K562 (cell line): ENCODE measurements at regions not wholly inside any gene's neighbourhood (a gene's known extent, or its start where the extent isn't known, plus 50 kb on each side); places are given as distances from the start of the nearest gene placed in this dataset.

Experiments used
- ATAC-seq: fragments of 200-7000 bp; cut with Tn5 transposase; 3 replicates; pipeline ENCODE4 v1.9.1; 2020; ENCODE audit warnings: moderate library complexity
- BruUV-seq: library from RNA; stranded (reverse); fragments of 400-500 nt; replicated peaks from 2 replicates; lab custom pipeline; 2021; lab: Mats Ljungman, UMichigan
- CTCF ChIA-PET: fragments of 300-600 bp; formaldehyde crosslinking; extraction: SDS; loops from one replicate; lab custom pipeline; 2021; ENCODE audit warnings: low intra/inter-chr PET ratio; lab: Yijun Ruan, JAX
- POLR2A ChIA-PET: fragments of 300-600, 350-650 bp; sonication (Branson Sonifier 250); formaldehyde crosslinking; extraction: SDS; loops from one replicate; lab custom pipeline; 2021; ENCODE audit warnings: antibody characterized with exemption, inconsistent platforms; lab: Yijun Ruan, JAX
- DNase-seq, 4 experiments: peaks; one replicate each; pipeline versions ENCODE4 v3.0.0 to v3.0.0-alpha.2; 2011 to 2018; ENCODE audit warnings: low spot score in 3 of 4, mixed read lengths in 3 of 4; ENCODE audit errors: extremely low read depth in 1 of 4
- FAIRE-seq: peaks from 2 replicates; lab custom pipeline; 2011; peaks lifted over from hg19 to GRCh38; lab: Jason Lieb, UNC
- H2AFZ ChIP-seq: 2 replicates; pipeline ENCODE4 v1.6.0; 2011; ENCODE audit warnings: low read depth, low read length, control low read depth, inconsistent platforms
- H3K27ac ChIP-seq: fragments of 200-600 bp; 3 replicates; pipeline ENCODE4 v1.8.0; 2011; ENCODE audit warnings: low read depth, mild to moderate bottlenecking, control low read depth, inconsistent platforms, low read length, moderate library complexity, mixed read lengths; ENCODE audit errors: extremely low read depth
- H3K27me3 ChIP-seq, 2 experiments: fragments of 300-600 bp in 1 of 2; 2 replicates in 1 of 2; 3 replicates in 1 of 2; pipeline versions ENCODE4 v1.6.0 to v1.8.0; 2011; ENCODE audit warnings: inconsistent platforms in 2 of 2, low read length in 2 of 2, mild to moderate bottlenecking in 1 of 2, mixed read lengths in 1 of 2, moderate library complexity in 1 of 2; ENCODE audit not compliant: control insufficient read depth in 2 of 2, insufficient read depth in 2 of 2
- H3K36me3 ChIP-seq: fragments of 300-600 bp; 3 replicates; pipeline ENCODE4 v1.8.0; 2011; ENCODE audit warnings: mild to moderate bottlenecking, low read length, inconsistent platforms; ENCODE audit not compliant: control insufficient read depth, insufficient read depth
- H3K4me1 ChIP-seq, 2 experiments: fragments of 200-600 bp in 1 of 2; replicated peaks in 1 of 2; 2 replicates in 1 of 2; 3 replicates in 1 of 2; pipeline versions ENCODE4 v1.5.1 to v1.8.0; 2011; ENCODE audit warnings: inconsistent platforms in 2 of 2, low read length in 2 of 2, mild to moderate bottlenecking in 1 of 2, mixed read lengths in 1 of 2, moderate library complexity in 1 of 2; ENCODE audit not compliant: control insufficient read depth in 2 of 2, insufficient read depth in 2 of 2
- H3K4me2 ChIP-seq: 2 replicates; pipeline ENCODE4 v1.6.1; 2011; ENCODE audit warnings: low read length, control low read depth, inconsistent platforms, mixed read lengths; ENCODE audit not compliant: insufficient read depth
- H3K4me3 ChIP-seq: fragments of 200-600 bp; sonication (generic), shearing (Covaris generic); 2 replicates; pipeline ENCODE4 v1.5.1; 2016; ENCODE audit warnings: control low read depth, inconsistent platforms
- H3K79me2 ChIP-seq: fragments of 200-600 bp; 3 replicates; pipeline ENCODE4 v1.8.0; 2011; ENCODE audit warnings: low read length, inconsistent platforms; ENCODE audit not compliant: control insufficient read depth, insufficient read depth
- H3K9ac ChIP-seq, 2 experiments: 2 replicates each; pipeline versions ENCODE4 v1.6.0 to v1.6.1; 2011; ENCODE audit warnings: low read depth in 2 of 2, low read length in 2 of 2, control low read depth in 1 of 2, inconsistent platforms in 1 of 2, mild to moderate bottlenecking in 1 of 2, mixed read lengths in 1 of 2; ENCODE audit not compliant: insufficient read depth in 1 of 2
- H3K9me1 ChIP-seq: one replicate; pipeline ENCODE4 v1.6.0; 2011; ENCODE audit warnings: inconsistent platforms, mild to moderate bottlenecking, low read length, moderate library complexity; ENCODE audit not compliant: control insufficient read depth, insufficient read depth
- H3K9me3 ChIP-seq: replicated peaks from 2 replicates; pipeline ENCODE4 v1.5.1; 2011; ENCODE audit warnings: low read depth, low read length, inconsistent platforms; ENCODE audit not compliant: control insufficient read depth, insufficient read depth
- H4K20me1 ChIP-seq: replicated peaks from 2 replicates; pipeline ENCODE4 v1.6.1; 2011; ENCODE audit warnings: low read length, inconsistent platforms, mixed read lengths; ENCODE audit not compliant: control insufficient read depth, insufficient read depth
- ZNF766 ChIP-seq: fragments of 200-800 bp; sonication (Bioruptor generic); conservative IDR thresholded peaks from 2 replicates; pipeline ENCODE4 v1.6.1; 2016; ENCODE audit warnings: missing genetic modification characterization, missing compliant biosample characterization
- WGBS: fragments of 100-300 bp; shearing (Covaris generic); methylation state at CpG from one replicate; pipeline ENCODE4 v1.1.6; 2016; ENCODE audit warnings: low coverage, mixed read lengths; ENCODE audit not compliant: insufficient coverage; ENCODE audit errors: missing lambda C conversion rate; 5-methylcytosine and 5-hydroxymethylcytosine counted together
- in situ Hi-C: fragments of 300-500 bp; cut with MboI; formaldehyde crosslinking; loops from 4 replicates; pipeline ENCODE4 v1.15.0; 2018; ENCODE audit warnings: inconsistent platforms, mixed read lengths
- intact Hi-C: fragments of 100-400 bp; cut with micrococcal nuclease; formaldehyde crosslinking; loops from 2 replicates; pipeline ENCODE4 v1.14.2; 2022
- TF ChIP-seq, protein P1 (sequence below), 2 experiments: fragments of 450-650 bp; IDR thresholded peaks; 2 replicates each; pipeline ENCODE4 v1.6.1; 2018; ENCODE audit warnings: mild to moderate bottlenecking in 2 of 2, low read depth in 1 of 2; ENCODE audit not compliant: partially characterized antibody in 2 of 2

DNA sequence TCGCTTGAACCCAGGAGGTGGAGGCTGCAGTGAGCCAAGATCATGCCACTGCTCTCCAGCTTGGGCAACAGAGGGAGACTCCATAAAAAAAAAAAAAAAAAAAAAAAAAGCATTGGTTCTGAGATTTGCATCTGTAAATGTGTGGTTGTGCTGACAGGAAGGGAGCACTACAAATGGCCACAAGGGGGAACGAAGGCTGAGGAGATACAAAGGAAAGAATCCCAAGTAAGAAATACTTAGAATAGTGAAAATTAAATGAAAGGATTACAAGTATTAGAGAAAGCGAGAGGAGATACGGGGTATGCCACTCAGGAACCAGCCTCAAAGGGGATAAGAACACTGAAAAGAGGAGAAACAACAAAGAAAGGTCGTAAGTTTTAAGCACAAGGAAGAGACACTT lies 284.9 kb downstream of the KLF12 start (continued):
- no peak for TF ChIP-seq ZNF766 (CRISPR knock-in tag)

DNA sequence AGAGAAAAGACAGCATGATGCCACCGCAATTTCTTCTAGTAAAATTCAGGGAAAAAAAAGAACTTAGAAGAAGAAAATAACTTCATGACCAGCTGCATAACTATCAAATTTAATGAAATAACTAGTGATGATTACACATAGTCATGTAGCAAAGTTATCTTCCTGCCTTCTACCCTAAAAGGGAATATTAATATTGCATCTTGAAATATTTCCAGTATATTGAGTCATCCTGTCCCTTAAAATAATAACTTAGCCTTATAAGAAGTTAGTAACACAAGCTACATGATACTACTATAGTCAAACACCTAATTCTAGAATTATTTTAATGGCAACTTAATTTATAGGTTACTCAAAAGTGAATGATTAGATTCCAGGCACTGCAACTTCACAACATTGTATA lies 289.2 kb downstream of the KLF12 start:
- Histone ChIP-seq H3K4me1 (no peaks in the 10 kb centered on the region), H3K79me2 (no peaks in the 10 kb centered on the region), H3K4me3 (no peak overlapping the region), H3K9me3 (no peaks in the 10 kb centered on the region), H3K36me3 (no peaks in the 10 kb centered on the region), H2AFZ (no peak overlapping the region), H4K20me1 (no peaks in the 10 kb centered on the region), H3K4me2 (no peak overlapping the region), H3K27ac (no peak overlapping the region), H3K9me1 (no peaks in the 10 kb centered on the region), H3K9ac (no peak overlapping the region), H3K27me3 (no peaks in the 10 kb centered on the region)
- FAIRE-seq (no peak), DNase-seq (no peak), ATAC-seq (no peak)
- no TSS peak for BruUV-seq
- TF ChIP-seq, protein P1, sequence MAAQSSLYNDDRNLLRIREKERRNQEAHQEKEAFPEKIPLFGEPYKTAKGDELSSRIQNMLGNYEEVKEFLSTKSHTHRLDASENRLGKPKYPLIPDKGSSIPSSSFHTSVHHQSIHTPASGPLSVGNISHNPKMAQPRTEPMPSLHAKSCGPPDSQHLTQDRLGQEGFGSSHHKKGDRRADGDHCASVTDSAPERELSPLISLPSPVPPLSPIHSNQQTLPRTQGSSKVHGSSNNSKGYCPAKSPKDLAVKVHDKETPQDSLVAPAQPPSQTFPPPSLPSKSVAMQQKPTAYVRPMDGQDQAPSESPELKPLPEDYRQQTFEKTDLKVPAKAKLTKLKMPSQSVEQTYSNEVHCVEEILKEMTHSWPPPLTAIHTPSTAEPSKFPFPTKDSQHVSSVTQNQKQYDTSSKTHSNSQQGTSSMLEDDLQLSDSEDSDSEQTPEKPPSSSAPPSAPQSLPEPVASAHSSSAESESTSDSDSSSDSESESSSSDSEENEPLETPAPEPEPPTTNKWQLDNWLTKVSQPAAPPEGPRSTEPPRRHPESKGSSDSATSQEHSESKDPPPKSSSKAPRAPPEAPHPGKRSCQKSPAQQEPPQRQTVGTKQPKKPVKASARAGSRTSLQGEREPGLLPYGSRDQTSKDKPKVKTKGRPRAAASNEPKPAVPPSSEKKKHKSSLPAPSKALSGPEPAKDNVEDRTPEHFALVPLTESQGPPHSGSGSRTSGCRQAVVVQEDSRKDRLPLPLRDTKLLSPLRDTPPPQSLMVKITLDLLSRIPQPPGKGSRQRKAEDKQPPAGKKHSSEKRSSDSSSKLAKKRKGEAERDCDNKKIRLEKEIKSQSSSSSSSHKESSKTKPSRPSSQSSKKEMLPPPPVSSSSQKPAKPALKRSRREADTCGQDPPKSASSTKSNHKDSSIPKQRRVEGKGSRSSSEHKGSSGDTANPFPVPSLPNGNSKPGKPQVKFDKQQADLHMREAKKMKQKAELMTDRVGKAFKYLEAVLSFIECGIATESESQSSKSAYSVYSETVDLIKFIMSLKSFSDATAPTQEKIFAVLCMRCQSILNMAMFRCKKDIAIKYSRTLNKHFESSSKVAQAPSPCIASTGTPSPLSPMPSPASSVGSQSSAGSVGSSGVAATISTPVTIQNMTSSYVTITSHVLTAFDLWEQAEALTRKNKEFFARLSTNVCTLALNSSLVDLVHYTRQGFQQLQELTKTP (IDR thresholded peaks at IDR 0.05; ENCODE audit: low read depth in 1 of 2, partially characterized antibody in 2 of 2): no peak
- in situ Hi-C loops (no loop called here), intact Hi-C loops (no loop called here)
- WGBS: no CpG with 5 or more reads among the region's 1 CpG
- POLR2A ChIA-PET: no interaction called here
- CTCF ChIA-PET: no interaction called here
